HG03095 (cell line): ENCODE measurements at regions not wholly inside any gene's neighbourhood (a gene's known extent, or its start where the extent isn't known, plus 50 kb on each side); places are given as distances from the start of the nearest gene placed in this dataset.
"Not testable (repeated sequence)": the region's sequence is repeated elsewhere in the genome, so short reads cannot be mapped to it uniquely, and the experiment has no call there.

Source experiments
- ATAC-seq: cut with Tn5 transposase; IDR thresholded peaks from one replicate; pipeline ENCODE4 v1.9.1; 2021; ENCODE audit warnings: moderate library complexity; ENCODE audit not compliant: unreplicated experiment

DNA sequence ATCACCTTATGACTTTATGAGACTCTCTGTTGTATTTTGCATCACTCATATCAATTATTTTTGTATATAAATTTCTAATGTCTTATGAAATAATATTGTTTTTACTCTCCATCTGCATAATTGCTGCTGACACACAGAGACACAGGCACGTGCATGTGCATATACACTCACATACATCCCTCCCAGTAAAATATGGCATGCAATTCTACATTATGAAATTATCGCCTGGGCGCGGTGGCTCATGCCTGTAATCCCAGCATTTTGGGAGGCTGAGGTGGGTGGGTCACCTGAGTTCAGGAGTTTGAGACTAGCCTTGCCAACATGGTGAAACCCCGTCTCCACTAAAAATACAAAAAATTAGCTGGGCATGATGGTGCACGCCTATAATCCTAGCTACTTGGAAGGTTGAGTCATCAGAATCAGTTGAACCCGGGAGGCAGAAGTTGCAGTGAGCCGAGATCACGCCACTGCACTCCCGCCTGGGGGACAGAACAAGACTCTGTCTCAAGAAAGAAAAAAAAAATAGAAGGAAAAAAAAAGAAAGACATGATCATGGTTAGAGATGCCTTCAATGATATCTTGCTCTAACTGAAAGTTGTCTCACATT is 96.7 kb upstream of the LUZP2 start:
- no peak for ATAC-seq

DNA sequence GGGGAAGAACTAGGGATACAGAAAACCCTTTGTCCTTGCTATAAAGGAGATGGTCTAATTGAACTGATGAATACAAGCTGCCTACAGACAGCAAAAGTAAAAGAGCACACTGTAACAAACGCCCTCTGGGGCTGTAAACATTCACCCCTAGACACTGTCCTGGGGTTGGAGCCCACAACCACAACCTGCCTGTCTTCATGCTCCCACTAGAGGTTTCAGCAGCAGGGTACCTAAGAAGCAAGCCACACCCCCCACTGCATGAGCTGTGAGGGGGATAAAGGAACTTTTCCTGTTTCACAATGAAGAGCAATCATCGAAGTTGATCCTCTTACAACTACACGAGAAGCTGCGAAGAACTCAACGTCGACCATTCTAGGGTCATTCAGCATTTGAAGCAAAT is 90.5 kb upstream of the LUZP2 start:
- no peak for ATAC-seq

DNA sequence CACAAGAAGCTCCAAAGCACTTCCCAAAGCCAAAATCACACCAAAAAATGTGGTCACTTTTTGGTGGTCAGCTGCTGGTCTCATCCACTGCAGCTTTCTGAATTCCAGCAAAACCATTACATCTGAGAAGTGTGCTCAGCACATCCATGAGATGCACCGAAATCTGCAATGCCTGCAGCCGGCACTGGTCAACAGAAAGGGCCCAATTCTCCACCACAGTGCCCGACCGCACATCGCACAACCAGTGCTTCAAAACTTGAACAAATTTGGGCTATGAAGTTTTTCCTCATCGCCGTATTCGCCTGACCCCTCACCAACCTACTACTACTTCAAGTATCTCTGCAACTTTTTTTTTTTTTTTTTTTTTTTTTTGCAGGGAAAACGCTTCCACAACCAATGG is 89.9 kb upstream of the LUZP2 start:
- no peak for ATAC-seq

DNA sequence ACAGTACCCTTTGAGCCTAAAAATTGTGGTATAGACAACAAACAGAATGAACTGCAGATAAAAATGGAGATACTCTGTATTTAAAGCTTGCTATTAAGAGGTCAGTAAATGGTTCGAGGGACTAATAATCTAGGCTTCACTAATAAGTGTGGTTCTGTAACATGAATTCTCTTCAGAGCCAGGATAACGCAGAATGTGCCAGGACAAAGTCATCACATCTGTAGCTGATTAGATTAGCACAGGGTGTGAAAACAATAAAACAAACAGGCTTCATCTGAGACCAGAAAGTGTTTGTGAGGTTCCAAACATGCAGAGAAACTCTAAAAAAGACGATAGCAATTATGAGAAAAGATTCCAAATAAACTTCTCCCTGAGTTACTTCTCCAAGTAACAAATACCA is 89.1 kb upstream of the LUZP2 start:
- no peak for ATAC-seq

- ATAC-seq: no peak
These were observed 88.7 kb upstream of the LUZP2 start for GRCh38 chr11:24408202-24408601.

GRCh38 chr11:24411791-24412190 is 85.1 kb upstream of the LUZP2 start:
- ATAC-seq: no peak

- no peak for ATAC-seq
These were observed 84.1 kb upstream of the LUZP2 start for GRCh38 chr11:24412722-24413121.

DNA sequence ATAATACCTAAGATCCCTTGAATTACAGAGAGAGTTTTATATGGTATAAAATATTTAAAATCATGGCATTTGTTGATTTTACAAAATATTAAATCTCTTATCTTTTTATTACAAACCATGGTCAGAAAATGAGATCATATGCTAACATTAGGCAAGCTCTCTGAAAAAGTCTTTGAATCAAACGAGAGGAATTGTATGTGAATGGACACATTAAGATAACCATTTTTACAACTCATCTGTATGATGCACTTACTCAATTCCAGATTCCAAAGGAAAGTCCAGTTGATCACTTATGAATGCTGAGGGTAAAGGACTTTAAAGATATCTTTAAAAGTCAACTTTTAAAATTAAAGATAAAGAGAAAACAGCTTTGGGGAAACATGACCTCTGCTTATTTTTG is 83.5 kb upstream of the LUZP2 start:
- ATAC-seq: no peak

GRCh38 chr11:24415955-24416636 is 80.8 kb upstream of the LUZP2 start:
- ATAC-seq: not testable (repeated sequence)

DNA sequence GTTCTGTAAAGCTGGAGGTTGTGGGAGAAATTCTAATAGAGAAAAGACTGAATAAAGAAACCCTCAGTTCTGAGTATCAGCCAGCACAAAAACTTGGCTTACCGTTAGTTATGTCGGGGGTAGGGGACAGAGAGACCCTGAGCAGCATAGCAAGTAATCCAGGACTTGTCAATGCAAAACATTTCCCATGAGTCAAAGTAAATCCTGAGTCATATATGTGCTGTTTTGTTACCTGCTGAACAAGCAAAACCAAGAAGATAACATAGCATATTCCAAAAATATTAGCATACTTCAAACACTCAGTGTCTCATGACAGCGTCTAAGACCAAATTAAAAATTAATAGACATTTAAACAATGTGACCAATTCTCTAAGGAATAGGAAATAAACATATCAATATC is 75.1 kb upstream of the LUZP2 start:
- ATAC-seq: no peak

DNA sequence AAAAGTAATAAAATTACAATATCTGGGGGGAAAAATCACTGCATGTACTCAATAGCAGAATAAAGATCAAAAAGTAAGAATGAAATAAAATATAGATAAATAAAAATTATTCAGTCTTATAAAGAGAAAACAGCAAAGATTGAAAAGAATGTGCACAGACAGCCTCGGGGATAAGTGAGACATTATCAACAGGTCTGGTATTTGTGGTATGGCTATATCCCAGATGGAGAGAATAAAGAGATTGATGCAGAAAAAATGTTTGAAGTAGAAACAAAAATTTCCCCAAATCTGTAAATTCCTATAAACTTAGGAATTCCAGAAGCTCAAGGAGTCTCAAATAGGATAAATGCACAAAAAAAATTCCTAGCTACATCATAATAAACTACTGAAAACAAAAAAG is 74.5 kb upstream of the LUZP2 start:
- no peak for ATAC-seq

GRCh38 chr11:24437123-24437522 is 59.7 kb upstream of the LUZP2 start:
- no peak for ATAC-seq
